Lung (tissue), 11 donors: ENCODE measurements at regions not wholly inside any gene's neighbourhood (a gene's known extent, or its start where the extent isn't known, plus 50 kb on each side); places are given as distances from the start of the nearest gene placed in this dataset.
A peak's percentile ranks its signal among the peaks of the same experiment; 100 is the strongest.

Source experiments
- ATAC-seq: fragments of 200-7000 bp; cut with Tn5 transposase; one replicate; pipeline ENCODE4 v1.9.1; 2020; ENCODE audit warnings: moderate number of reproducible peaks; ENCODE audit not compliant: insufficient read depth, low FRiP score
- DNase-seq, 3 donors: peaks; one replicate each; pipeline ENCODE4 v3.0.0-alpha.2; 2013 to 2017
- H3K27ac ChIP-seq, 2 donors: one replicate each; pipeline ENCODE4 v1.5.1; 2013; ENCODE audit warnings: mild to moderate bottlenecking in 2 of 2, moderate library complexity in 2 of 2, control low read depth in 1 of 2, inconsistent platforms in 1 of 2, low read depth in 1 of 2, low read length in 1 of 2
- H3K27me3 ChIP-seq, 3 donors: one replicate each; pipeline ENCODE4 v1.5.1; 2013; ENCODE audit warnings: low read length in 2 of 3; ENCODE audit not compliant: control insufficient read depth in 3 of 3, insufficient read depth in 3 of 3
- H3K36me3 ChIP-seq, 4 donors: one replicate each; pipeline ENCODE4 v1.5.1; 2013; ENCODE audit warnings: low read length in 4 of 4, mild to moderate bottlenecking in 1 of 4, moderate library complexity in 1 of 4; ENCODE audit not compliant: control insufficient read depth in 4 of 4, insufficient read depth in 4 of 4
- H3K4me1 ChIP-seq, 5 donors: one replicate each; pipeline ENCODE4 v1.5.1; 2013; ENCODE audit warnings: low read length in 5 of 5, mild to moderate bottlenecking in 2 of 5, moderate library complexity in 1 of 5; ENCODE audit not compliant: control insufficient read depth in 5 of 5, insufficient read depth in 5 of 5
- H3K4me3 ChIP-seq: one replicate; pipeline ENCODE4 v1.5.1; 2013; ENCODE audit warnings: mild to moderate bottlenecking, control low read depth, moderate library complexity
- H3K9ac ChIP-seq, 2 donors: one replicate each; pipeline ENCODE4 v1.5.1; 2013; ENCODE audit warnings: low read length in 2 of 2, control low read depth in 1 of 2; ENCODE audit not compliant: insufficient read depth in 1 of 2
- H3K9me3 ChIP-seq, 4 donors: one replicate each; pipeline ENCODE4 v1.5.1; 2013; ENCODE audit warnings: low read length in 3 of 4, mild to moderate bottlenecking in 1 of 4, moderate library complexity in 1 of 4; ENCODE audit not compliant: control insufficient read depth in 4 of 4, insufficient read depth in 3 of 4
- CTCF ChIP-seq: IDR thresholded peaks from 2 replicates; pipeline ENCODE4 v1.5.1; 2012; ENCODE audit warnings: mild to moderate bottlenecking; ENCODE audit errors: control extremely low read depth, extremely low read depth
- WGBS, 2 donors: extraction: QIAGEN DNeasy Blood & Tissue Kit; methylation state at CpG; one replicate each; pipeline ENCODE4 v1.1.7; 2013; 5-methylcytosine and 5-hydroxymethylcytosine counted together
- donor health status: control.
- donor health status: control.
- donor health status: Bipolar disorder and iron deficiency.
- donor health status: healthy.
- donor health status: DM: yes; HTN: yes; CAD: no.

- Histone ChIP-seq H3K4me3 (no peak overlapping the region), H3K9ac (no peak overlapping the region), H3K9me3 (peaks cover 0 to 2% (median 0%) of the 10 kb centered on the region in 4 donors), H3K36me3 (no peaks in the 10 kb centered on the region), H3K4me1 (no peaks in the 10 kb centered on the region), H3K27me3 (no peaks in the 10 kb centered on the region), H3K27ac (no peak overlapping the region)
- 47 to 68% methylated on average over 3 of the region's 3 CpGs for WGBS, 2 donors
- ATAC-seq: no peak
- no peak for DNase-seq
- no peak for TF ChIP-seq CTCF
These were observed 812.8 kb upstream of the API5 start for GRCh38 chr11:42498971-42499370.

DNA sequence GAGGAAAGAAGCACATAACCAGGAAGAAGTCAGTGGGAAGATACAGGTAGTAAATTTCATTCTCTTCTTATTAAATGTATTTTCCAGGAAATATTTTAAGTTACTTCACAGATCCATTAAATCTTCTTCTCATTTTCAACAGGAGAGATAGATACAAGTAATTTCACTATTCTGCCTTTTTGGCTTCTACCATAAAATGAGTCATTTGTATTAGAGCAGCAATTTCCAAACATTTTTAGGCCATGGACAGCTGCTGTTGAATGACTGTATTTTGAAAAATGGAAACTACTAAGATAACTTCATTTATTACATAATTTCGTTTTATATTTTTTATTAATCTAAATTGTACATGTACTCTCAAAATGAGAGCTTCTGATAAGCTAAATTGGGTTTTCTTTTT is 809.6 kb upstream of the API5 start:
- Histone ChIP-seq H3K27me3 (no peaks in the 10 kb centered on the region), H3K36me3 (no peaks in the 10 kb centered on the region), H3K27ac (no peak overlapping the region), H3K9me3 (peaks cover 0 to 2% (median 0%) of the 10 kb centered on the region in 4 donors), H3K9ac (no peak overlapping the region), H3K4me1 (no peaks in the 10 kb centered on the region), H3K4me3 (no peak overlapping the region)
- no peak for TF ChIP-seq CTCF
- DNase-seq (no peak), ATAC-seq (no peak)
- WGBS, 2 donors: 26 to 67% methylated on average over 1 of the region's 1 CpG

- H3K9me3 ChIP-seq: no peaks in the 10 kb centered on the region
- H3K36me3 ChIP-seq: no peaks in the 10 kb centered on the region
- peaks cover 0 to 5% (median 0%) of the 10 kb centered on the region in 3 donors for H3K27me3 ChIP-seq
- H3K9ac ChIP-seq: no peak overlapping the region
- peaks cover 0 to 8% (median 0%) of the 10 kb centered on the region in 5 donors for H3K4me1 ChIP-seq
- 78 to 87% methylated on average over 4 of the region's 4 CpGs for WGBS, 2 donors
- no peak overlapping the region for H3K4me3 ChIP-seq
- no peak for TF ChIP-seq CTCF
- H3K27ac ChIP-seq: no peak overlapping the region
- DNase-seq: peak in 1 of 3 donors; percentile 20
- ATAC-seq: no peak
These were observed 789.8 kb upstream of the API5 start for GRCh38 chr11:42521994-42522393.
